Middle frontal gyrus (tissue), 1 donor: ENCODE measurements at regions not wholly inside any gene's neighbourhood (a gene's known extent, or its start where the extent isn't known, plus 50 kb on each side); places are given as distances from the start of the nearest gene placed in this dataset.
"Not testable (repeated sequence)": the region's sequence is repeated elsewhere in the genome, so short reads cannot be mapped to it uniquely, and the experiment has no call there.

ENCODE experiments used
- DNase-seq: peaks from one replicate; pipeline ENCODE4 v3.0.0-alpha.2; 2015; ENCODE audit warnings: low spot score; ENCODE audit errors: extremely low spot score

- DNase-seq, result no peak
Measured at GRCh38 chr3:80655216-80655615, 887.4 kb upstream of the ROBO1 start.

- no peak for DNase-seq
Measured at GRCh38 chr3:80649170-80649569, 881.4 kb upstream of the ROBO1 start.

GRCh38 chr3:80643421-80643820, 875.6 kb upstream of the ROBO1 start:
- DNase-seq, result no peak

- no peak for DNase-seq
Measured at GRCh38 chr3:80618295-80619256, 850.8 kb upstream of the ROBO1 start.

- no peak for DNase-seq
Measured at GRCh38 chr3:80612366-80612765, 844.6 kb upstream of the ROBO1 start.

GRCh38 chr3:80608072-80608471, 840.3 kb upstream of the ROBO1 start:
- not testable (repeated sequence) for DNase-seq

GRCh38 chr3:80606073-80606472, 838.3 kb upstream of the ROBO1 start:
- no peak for DNase-seq

GRCh38 chr3:80601479-80601878, 833.7 kb upstream of the ROBO1 start:
- no peak for DNase-seq

GRCh38 chr3:80592792-80593191, 825.0 kb upstream of the ROBO1 start:
- no peak for DNase-seq

GRCh38 chr3:80586338-80586737, 818.5 kb upstream of the ROBO1 start:
- DNase-seq, result no peak

GRCh38 chr3:80580146-80580545, 812.3 kb upstream of the ROBO1 start:
- no peak for DNase-seq

GRCh38 chr3:80564391-80564790, 796.6 kb upstream of the ROBO1 start:
- DNase-seq, result no peak

- DNase-seq, result no peak
Measured at GRCh38 chr3:80559701-80560100, 791.9 kb upstream of the ROBO1 start.

- no peak for DNase-seq
Measured at GRCh38 chr3:80556763-80557162, 789.0 kb upstream of the ROBO1 start.

GRCh38 chr3:80554304-80554703, 786.5 kb upstream of the ROBO1 start:
- no peak for DNase-seq

GRCh38 chr3:80553211-80553610, 785.4 kb upstream of the ROBO1 start:
- DNase-seq, result no peak

- DNase-seq, result no peak
Measured at GRCh38 chr3:80550174-80550573, 782.4 kb upstream of the ROBO1 start.

- no peak for DNase-seq
Measured at GRCh38 chr3:80549173-80549572, 781.4 kb upstream of the ROBO1 start.

GRCh38 chr3:80543154-80543553, 775.4 kb upstream of the ROBO1 start:
- DNase-seq, result no peak

GRCh38 chr3:80542456-80542855, 774.7 kb upstream of the ROBO1 start:
- no peak for DNase-seq

- DNase-seq, result no peak
Measured at GRCh38 chr3:80537680-80538079, 769.9 kb upstream of the ROBO1 start.

GRCh38 chr3:80535286-80535685, 767.5 kb upstream of the ROBO1 start:
- DNase-seq, result no peak

- no peak for DNase-seq
Measured at GRCh38 chr3:80533553-80533952, 765.8 kb upstream of the ROBO1 start.
